Panc1 (cell line): ENCODE measurements at regions not wholly inside any gene's neighbourhood (a gene's known extent, or its start where the extent isn't known, plus 50 kb on each side); places are given as distances from the start of the nearest gene placed in this dataset.

Experiments used
- ATAC-seq: fragments of 200-7000 bp; cut with Tn5 transposase; 2 replicates; pipeline ENCODE4 v1.9.1; 2020; ENCODE audit warnings: mild to moderate bottlenecking, moderate library complexity
- BruUV-seq: library from RNA; stranded (reverse); fragments of 400-500 nt; replicated peaks from 2 replicates; lab custom pipeline; 2021; lab: Mats Ljungman, UMichigan
- CTCF ChIA-PET: fragments of 300-600 bp; sonication (Branson Sonifier 250); formaldehyde crosslinking; loops from one replicate; lab custom pipeline; 2022; ENCODE audit warnings: antibody characterized with exemption; lab: Charles Lee
- POLR2A ChIA-PET: fragments of 300-600 bp; sonication (Branson Sonifier 250); formaldehyde crosslinking; loops from one replicate; lab custom pipeline; 2022; ENCODE audit warnings: antibody characterized with exemption; lab: Charles Lee
- DNase-seq: peaks from one replicate; pipeline ENCODE4 v3.0.0-alpha.2; 2010; ENCODE audit warnings: low read depth, low spot score
- H3K27ac ChIP-seq: 2 replicates; pipeline ENCODE4 v1.5.1; 2011; ENCODE audit warnings: mild to moderate bottlenecking, low read length, inconsistent platforms
- H3K27me3 ChIP-seq: fragments of 200-500 bp; sonication (Bioruptor generic); 2 replicates; pipeline ENCODE4 v1.6.0; 2014; ENCODE audit warnings: low read length, inconsistent platforms; ENCODE audit not compliant: control insufficient read depth, insufficient read depth
- H3K36me3 ChIP-seq: fragments of 200-500 bp; sonication (Bioruptor generic); 2 replicates; pipeline ENCODE4 v1.5.1; 2014; ENCODE audit warnings: inconsistent platforms, mild to moderate bottlenecking, low read length, moderate library complexity; ENCODE audit not compliant: control insufficient read depth, insufficient read depth
- H3K4me1 ChIP-seq: 2 replicates; pipeline ENCODE4 v1.5.1; 2011; ENCODE audit warnings: inconsistent platforms, mild to moderate bottlenecking, low read length, moderate library complexity; ENCODE audit not compliant: control insufficient read depth, insufficient read depth
- H3K4me3 ChIP-seq, 2 experiments: 2 replicates each; pipeline ENCODE4 v1.5.1; 2011 to 2012; ENCODE audit warnings: low read depth in 2 of 2, low read length in 2 of 2, mild to moderate bottlenecking in 2 of 2, inconsistent platforms in 1 of 2, moderate library complexity in 1 of 2
- H3K9me3 ChIP-seq: fragments of 200-500 bp; sonication (Bioruptor generic); 2 replicates; pipeline ENCODE4 v1.5.1; 2014; ENCODE audit warnings: low read depth, mild to moderate bottlenecking, inconsistent platforms, low read length, moderate library complexity; ENCODE audit not compliant: control insufficient read depth, insufficient read depth
- CTCF ChIP-seq: fragments of 450-650 bp; IDR thresholded peaks from 2 replicates; pipeline ENCODE4 v1.5.1; 2017; ENCODE audit warnings: mild to moderate bottlenecking
- POLR2AphosphoS5 ChIP-seq: IDR thresholded peaks from 2 replicates; pipeline ENCODE4 v1.6.1; 2012; ENCODE audit warnings: mild to moderate bottlenecking, low read depth, low read length, moderate library complexity
- REST ChIP-seq, 2 experiments: IDR thresholded peaks; 2 replicates each; pipeline ENCODE4 v1.6.1; 2011 to 2012; ENCODE audit warnings: low read depth in 2 of 2, control low read depth in 1 of 2, low read length in 1 of 2, mild to moderate bottlenecking in 1 of 2, moderate library complexity in 1 of 2; ENCODE audit not compliant: insufficient read depth in 1 of 2
- SIN3A ChIP-seq: IDR thresholded peaks from 2 replicates; pipeline ENCODE4 v1.6.1; 2012; ENCODE audit warnings: low read depth, mild to moderate bottlenecking, low read length, moderate library complexity, borderline replicate concordance; ENCODE audit not compliant: insufficient read depth
- TCF7L2 ChIP-seq: IDR thresholded peaks from 2 replicates; pipeline ENCODE4 v1.6.1; 2011; ENCODE audit warnings: mild to moderate bottlenecking, low read depth, low read length, inconsistent platforms
- in situ Hi-C: cut with HindIII; loops from 2 replicates; pipeline ENCODE4 v1.10.0; 2016; ENCODE audit warnings: low sequenced_read_pairs, low pct_unique_long_range_greater_than_20kb
- intact Hi-C: fragments of 100-400 bp; cut with micrococcal nuclease; formaldehyde crosslinking; loops from one replicate; pipeline ENCODE4 v1.10.0; 2022; ENCODE audit not compliant: unreplicated experiment

GRCh38 chr2:51706220-51706619 lies 674.3 kb upstream of the NRXN1 start:
- intact Hi-C loops (no loop called here), in situ Hi-C loops (no loop called here)
- TF ChIP-seq POLR2AphosphoS5 (no peak), SIN3A (no peak), CTCF (no peak), TCF7L2 (no peak), REST (IDR thresholded peaks at IDR 0.05; ENCODE audit: insufficient read depth in 1 of 2, low read depth in 2 of 2, low read length in 1 of 2) (no peak)
- no TSS peak for BruUV-seq
- H3K27me3 ChIP-seq = no peaks in the 10 kb centered on the region
- H3K36me3 ChIP-seq = no peaks in the 10 kb centered on the region
- DNase-seq = no peak
- H3K9me3 ChIP-seq = no peaks in the 10 kb centered on the region
- no peak overlapping the region for H3K27ac ChIP-seq
- CTCF ChIA-PET = no interaction called here
- no peaks in the 10 kb centered on the region for H3K4me1 ChIP-seq
- POLR2A ChIA-PET = no interaction called here
- no peak for ATAC-seq
- no peak overlapping the region for H3K4me3 ChIP-seq

- in situ Hi-C loops (no loop called here), intact Hi-C loops (no loop called here)
- ChIA-PET CTCF (no interaction called here), POLR2A (no interaction called here)
- Histone ChIP-seq H3K9me3 (no peaks in the 10 kb centered on the region), H3K36me3 (no peaks in the 10 kb centered on the region), H3K4me1 (no peaks in the 10 kb centered on the region), H3K4me3 (no peak overlapping the region), H3K27ac (no peak overlapping the region), H3K27me3 (no peaks in the 10 kb centered on the region)
- ATAC-seq (no peak), DNase-seq (no peak)
- no peak for TF ChIP-seq CTCF
- TF ChIP-seq SIN3A = no peak
- TF ChIP-seq TCF7L2 = no peak
- TF ChIP-seq REST (IDR thresholded peaks at IDR 0.05; ENCODE audit: insufficient read depth in 1 of 2, low read depth in 2 of 2, low read length in 1 of 2) = no peak
- no peak for TF ChIP-seq POLR2AphosphoS5
- no TSS peak for BruUV-seq
Measured at GRCh38 chr2:51705417-51705816, 673.5 kb upstream of the NRXN1 start.
